BLaER1 treated with 17β-estradiol and CSF1 and Interleukin-3, amounts not matched to agents 10 nM and 100 nM (cell line): ENCODE measurements at regions not wholly inside any gene's neighbourhood (a gene's known extent, or its start where the extent isn't known, plus 50 kb on each side); places are given as distances from the start of the nearest gene placed in this dataset.

Source experiments
- H3K27ac ChIP-seq, 11 experiments: shearing (Covaris generic); formaldehyde crosslinking; 2 replicates each; pipeline ENCODE4 v1.8.1; 2022
- H3K27me3 ChIP-seq, 11 experiments: shearing (Covaris generic); formaldehyde crosslinking; 2 replicates each; pipeline ENCODE4 v1.8.1; 2022
- H3K36me3 ChIP-seq, 11 experiments: shearing (Covaris generic); formaldehyde crosslinking; 2 replicates each; pipeline ENCODE4 v1.8.1; 2022
- H3K4me1 ChIP-seq, 10 experiments: shearing (Covaris generic); formaldehyde crosslinking; 2 replicates each; pipeline ENCODE4 v1.8.1; 2022
- H3K4me2 ChIP-seq, 11 experiments: shearing (Covaris generic); formaldehyde crosslinking; 2 replicates each; pipeline ENCODE4 v1.8.1; 2022
- H3K4me3 ChIP-seq, 10 experiments: shearing (Covaris generic); formaldehyde crosslinking; 2 replicates each; pipeline ENCODE4 v1.8.1; 2022
- H3K9ac ChIP-seq, 11 experiments: shearing (Covaris generic); formaldehyde crosslinking; 2 replicates each; pipeline ENCODE4 v1.8.1; 2022
- H3K9me3 ChIP-seq, 11 experiments: shearing (Covaris generic); formaldehyde crosslinking; replicated peaks in 1 of 11; 2 replicates each; pipeline ENCODE4 v1.8.1; 2022
- H4K20me1 ChIP-seq, 11 experiments: shearing (Covaris generic); formaldehyde crosslinking; 2 replicates each; pipeline ENCODE4 v1.8.1; 2022
- Cebpa-rat ChIP-seq, 11 experiments: shearing (Covaris generic); IDR thresholded peaks; 2 replicates each; pipeline ENCODE4 v1.8.1; 2022

DNA sequence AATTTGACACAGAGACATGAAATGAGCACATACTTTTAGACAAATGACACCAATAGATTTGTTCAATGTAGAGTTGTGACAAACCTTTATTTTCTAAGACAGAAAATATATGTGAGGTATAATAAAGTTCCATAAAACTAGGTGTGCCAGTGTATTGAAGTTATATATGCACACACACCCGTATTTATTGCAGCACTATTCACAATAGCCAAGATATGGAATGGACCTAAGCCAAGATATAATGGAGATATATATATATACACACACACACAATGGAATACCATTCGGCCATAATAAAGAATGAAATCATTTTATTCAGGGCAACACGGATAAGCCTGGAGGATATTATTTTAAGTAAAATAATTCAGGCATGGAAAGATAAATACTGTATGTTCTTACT is 1013.5 kb downstream of the KCNT2 start:
- Histone ChIP-seq H3K4me2 (no peak overlapping the region), H3K27ac (no peak overlapping the region), H4K20me1 (no peaks in the 10 kb centered on the region), H3K36me3 (no peaks in the 10 kb centered on the region), H3K4me1 (no peaks in the 10 kb centered on the region), H3K4me3 (no peak overlapping the region), H3K27me3 (no peaks in the 10 kb centered on the region), H3K9me3 (no peaks in the 10 kb centered on the region), H3K9ac (no peak overlapping the region)
- TF ChIP-seq Cebpa-rat (IDR thresholded peaks at IDR 0.05) = no peak

DNA sequence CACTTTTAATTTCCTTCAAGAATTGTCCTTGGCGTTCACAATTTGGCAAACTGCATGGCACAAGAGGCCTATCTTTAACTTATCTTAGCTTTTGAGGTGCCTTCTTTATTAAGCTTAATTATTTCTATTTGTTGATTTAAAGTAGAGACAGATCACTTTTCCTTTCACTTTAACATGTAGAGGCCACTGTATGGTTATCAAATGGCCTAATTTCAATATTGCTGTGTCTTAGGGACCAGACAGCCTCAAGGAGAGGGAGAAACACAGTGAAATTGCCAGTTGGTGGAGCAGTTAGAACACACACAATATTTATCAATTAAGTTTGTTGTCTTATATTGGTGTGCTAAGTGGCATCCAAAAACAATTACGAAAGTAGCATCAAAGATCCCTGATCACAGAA is 1013.9 kb downstream of the KCNT2 start:
- peak overlapping the region in 5 of 11 experiments; percentile 7 to 50 (median 14); a peak in 4 of 22 replicates for H3K4me2 ChIP-seq
- H3K36me3 ChIP-seq = no peaks in the 10 kb centered on the region
- H3K9ac ChIP-seq = no peak overlapping the region
- H4K20me1 ChIP-seq = no peaks in the 10 kb centered on the region
- no peaks in the 10 kb centered on the region for H3K27me3 ChIP-seq
- TF ChIP-seq Cebpa-rat (IDR thresholded peaks at IDR 0.05) = no peak
- no peaks in the 10 kb centered on the region for H3K9me3 ChIP-seq
- no peak overlapping the region for H3K4me3 ChIP-seq
- no peak overlapping the region for H3K27ac ChIP-seq
- no peaks in the 10 kb centered on the region for H3K4me1 ChIP-seq

DNA sequence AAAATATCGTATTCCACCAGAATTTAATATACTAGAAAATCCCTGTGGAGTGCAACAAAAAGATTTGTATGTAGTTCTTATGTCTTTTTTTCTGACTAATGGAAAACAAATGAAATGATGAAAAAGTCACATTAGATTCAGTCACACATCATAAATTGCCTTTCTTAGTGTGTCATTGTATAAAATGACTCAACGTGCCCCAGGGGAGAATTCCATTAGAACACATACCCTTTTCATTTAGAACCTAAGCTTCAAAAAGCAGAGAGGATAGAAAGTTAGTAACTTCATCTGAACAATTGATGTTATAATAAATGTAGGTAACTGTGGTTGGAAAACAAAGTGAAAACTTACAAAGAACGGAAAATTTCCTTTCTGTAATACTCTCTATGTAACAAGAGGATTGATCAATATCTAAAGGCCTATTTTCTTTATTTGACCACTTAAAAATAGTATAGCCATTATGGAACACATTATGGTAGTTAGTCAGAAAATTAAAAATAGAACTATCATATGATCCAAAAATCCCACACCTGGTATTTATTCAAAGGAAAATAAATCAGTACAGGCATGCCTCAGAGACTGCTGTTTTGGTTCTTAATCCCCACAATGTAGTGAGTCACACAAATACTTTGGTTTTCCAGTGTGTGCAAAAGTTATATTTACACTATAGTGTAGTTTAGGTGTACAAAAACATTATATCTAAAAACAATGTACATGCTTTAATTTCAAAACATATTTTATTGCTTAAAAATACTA is 1016.1 kb downstream of the KCNT2 start:
- Histone ChIP-seq H3K27ac (no peak overlapping the region), H3K4me2 (no peak overlapping the region), H3K36me3 (no peaks in the 10 kb centered on the region), H3K9ac (no peak overlapping the region), H3K4me3 (no peak overlapping the region), H3K9me3 (no peaks in the 10 kb centered on the region), H3K27me3 (no peaks in the 10 kb centered on the region), H4K20me1 (no peaks in the 10 kb centered on the region), H3K4me1 (no peaks in the 10 kb centered on the region)
- no peak for TF ChIP-seq Cebpa-rat (IDR thresholded peaks at IDR 0.05)

DNA sequence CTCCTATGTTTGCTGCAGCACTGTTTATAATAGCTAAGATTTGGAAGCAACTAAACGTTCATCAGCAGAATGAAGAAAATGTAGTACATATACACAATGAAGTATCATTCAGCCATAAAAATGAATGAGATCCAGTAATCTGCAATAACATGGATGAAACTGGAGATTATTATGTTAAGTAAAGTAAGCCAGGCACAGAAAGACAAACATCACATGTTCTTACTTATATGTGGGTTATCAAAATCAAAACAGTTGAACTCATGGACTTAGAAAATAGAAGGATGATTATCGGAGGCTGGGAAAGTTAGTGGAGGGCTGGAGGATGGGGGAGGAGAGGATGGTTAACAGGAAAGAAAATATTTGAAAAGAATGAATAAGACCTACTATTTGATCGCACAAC is 1017.6 kb downstream of the KCNT2 start:
- Histone ChIP-seq H3K9ac (no peak overlapping the region), H3K9me3 (no peaks in the 10 kb centered on the region), H3K27me3 (no peaks in the 10 kb centered on the region), H3K36me3 (no peaks in the 10 kb centered on the region), H3K4me2 (no peak overlapping the region), H4K20me1 (no peaks in the 10 kb centered on the region), H3K27ac (no peak overlapping the region), H3K4me1 (no peaks in the 10 kb centered on the region), H3K4me3 (no peak overlapping the region)
- no peak for TF ChIP-seq Cebpa-rat (IDR thresholded peaks at IDR 0.05)

DNA sequence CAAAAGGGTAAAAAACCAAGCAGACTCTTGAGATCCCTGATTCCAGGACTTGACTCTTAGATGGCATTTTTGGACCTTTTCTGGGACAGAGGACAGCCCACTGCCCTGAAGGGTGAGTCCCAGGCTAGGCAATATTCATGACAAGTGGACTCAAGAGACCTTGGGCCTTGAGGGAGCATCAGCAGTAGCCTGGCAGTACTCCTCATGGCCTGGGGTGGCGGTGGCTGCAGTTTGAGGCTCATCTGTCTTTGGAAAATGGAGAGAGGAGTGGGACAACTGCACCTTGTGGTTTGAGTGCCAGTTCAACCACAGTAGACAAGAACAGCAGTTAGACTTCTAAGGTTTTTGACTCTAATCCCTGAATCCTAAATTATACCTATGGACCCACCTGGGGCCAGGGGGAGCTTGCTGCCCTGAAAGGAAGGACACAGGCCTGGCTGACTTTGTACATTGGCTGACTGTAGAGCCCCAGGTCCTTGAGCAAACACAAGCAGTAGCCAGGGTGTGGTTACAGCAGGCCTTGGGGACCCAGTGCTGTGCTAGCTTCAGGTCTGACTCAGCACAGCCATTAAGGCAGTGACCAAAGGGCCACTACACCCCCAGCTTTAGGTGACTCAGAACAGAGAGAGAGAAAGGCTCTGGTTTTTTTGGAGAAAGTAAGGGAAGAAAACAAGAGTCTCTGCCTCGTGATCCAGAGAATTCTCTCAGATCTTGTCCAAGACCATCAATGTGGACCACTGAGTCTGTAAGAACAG is 1023.2 kb downstream of the KCNT2 start:
- Histone ChIP-seq H3K4me2 (no peak overlapping the region), H4K20me1 (no peaks in the 10 kb centered on the region), H3K27me3 (no peaks in the 10 kb centered on the region), H3K9me3 (no peaks in the 10 kb centered on the region), H3K27ac (no peak overlapping the region), H3K9ac (no peak overlapping the region), H3K4me3 (no peak overlapping the region), H3K4me1 (no peaks in the 10 kb centered on the region), H3K36me3 (no peaks in the 10 kb centered on the region)
- TF ChIP-seq Cebpa-rat (IDR thresholded peaks at IDR 0.05) = no peak

DNA sequence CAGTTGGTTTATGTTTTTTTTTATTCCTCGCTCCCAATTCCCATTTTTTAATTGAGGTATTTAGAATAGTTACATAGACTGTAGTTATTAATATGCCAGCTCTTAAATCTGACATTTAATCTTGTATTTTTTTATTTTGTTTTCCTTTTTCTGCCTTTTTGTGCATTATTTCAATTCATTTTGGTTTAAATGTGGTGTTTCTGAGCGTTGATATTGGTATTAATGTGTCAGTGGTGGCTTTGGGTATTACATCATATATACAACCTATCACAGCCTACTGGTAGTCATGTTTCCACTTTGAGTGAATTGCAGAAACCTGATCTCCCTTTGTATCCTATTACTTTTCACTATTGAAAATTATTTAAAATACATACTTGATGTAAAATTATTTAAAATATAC is 1027.3 kb downstream of the KCNT2 start:
- no peaks in the 10 kb centered on the region for H4K20me1 ChIP-seq
- no peaks in the 10 kb centered on the region for H3K36me3 ChIP-seq
- no peaks in the 10 kb centered on the region for H3K4me1 ChIP-seq
- H3K27me3 ChIP-seq = no peaks in the 10 kb centered on the region
- H3K4me3 ChIP-seq = no peak overlapping the region
- no peak overlapping the region for H3K4me2 ChIP-seq
- no peak overlapping the region for H3K27ac ChIP-seq
- no peak for TF ChIP-seq Cebpa-rat (IDR thresholded peaks at IDR 0.05)
- no peaks in the 10 kb centered on the region for H3K9me3 ChIP-seq
- no peak overlapping the region for H3K9ac ChIP-seq

DNA sequence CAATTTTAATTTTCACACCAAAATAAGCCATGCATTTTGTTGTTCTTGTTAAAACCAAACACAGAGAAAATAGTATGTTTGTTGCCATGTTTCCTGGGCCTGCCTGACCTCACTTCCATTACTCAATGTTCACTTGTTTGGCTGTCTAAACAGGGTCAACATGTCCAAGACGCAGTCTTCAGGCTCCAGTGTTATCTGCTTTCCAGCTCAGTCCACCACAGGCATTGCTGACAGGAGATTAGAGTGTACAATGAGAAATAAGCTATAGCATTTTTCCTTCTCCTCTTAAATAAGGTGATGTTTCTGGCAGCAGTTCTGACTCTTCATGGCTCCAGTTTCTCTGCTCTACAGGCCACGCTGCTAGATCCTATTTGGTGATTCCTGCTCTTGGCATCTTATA is 1030.5 kb downstream of the KCNT2 start:
- Histone ChIP-seq H3K9me3 (no peaks in the 10 kb centered on the region), H3K27ac (no peak overlapping the region), H3K4me3 (no peak overlapping the region), H3K4me2 (no peak overlapping the region), H4K20me1 (no peaks in the 10 kb centered on the region), H3K4me1 (no peaks in the 10 kb centered on the region), H3K36me3 (no peaks in the 10 kb centered on the region), H3K9ac (no peak overlapping the region), H3K27me3 (no peaks in the 10 kb centered on the region)
- no peak for TF ChIP-seq Cebpa-rat (IDR thresholded peaks at IDR 0.05)

DNA sequence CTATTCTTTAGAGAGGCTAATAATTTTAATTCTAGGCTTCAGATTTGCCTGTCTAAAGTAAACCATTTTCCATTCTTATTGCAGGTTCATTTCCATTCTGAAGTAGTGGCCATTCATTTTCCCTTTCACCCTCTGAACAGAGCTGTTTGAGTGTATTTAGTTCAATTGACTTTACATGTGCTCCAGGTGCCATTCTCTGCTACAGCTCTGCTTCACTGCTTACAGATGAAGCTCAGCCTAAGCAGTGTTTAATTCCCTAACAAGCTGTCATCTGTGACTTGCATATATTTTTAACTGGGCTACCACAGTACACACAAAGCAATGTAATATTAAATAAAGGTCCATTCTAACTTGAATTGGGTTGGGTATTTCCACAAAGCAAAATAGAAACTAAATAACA is 1031.6 kb downstream of the KCNT2 start:
- H3K9ac ChIP-seq = no peak overlapping the region
- H3K36me3 ChIP-seq = no peaks in the 10 kb centered on the region
- no peak overlapping the region for H3K4me3 ChIP-seq
- H3K27ac ChIP-seq = no peak overlapping the region
- no peaks in the 10 kb centered on the region for H3K4me1 ChIP-seq
- H3K4me2 ChIP-seq = no peak overlapping the region
- H3K9me3 ChIP-seq = no peaks in the 10 kb centered on the region
- no peaks in the 10 kb centered on the region for H3K27me3 ChIP-seq
- no peak for TF ChIP-seq Cebpa-rat (IDR thresholded peaks at IDR 0.05)
- H4K20me1 ChIP-seq = no peaks in the 10 kb centered on the region

DNA sequence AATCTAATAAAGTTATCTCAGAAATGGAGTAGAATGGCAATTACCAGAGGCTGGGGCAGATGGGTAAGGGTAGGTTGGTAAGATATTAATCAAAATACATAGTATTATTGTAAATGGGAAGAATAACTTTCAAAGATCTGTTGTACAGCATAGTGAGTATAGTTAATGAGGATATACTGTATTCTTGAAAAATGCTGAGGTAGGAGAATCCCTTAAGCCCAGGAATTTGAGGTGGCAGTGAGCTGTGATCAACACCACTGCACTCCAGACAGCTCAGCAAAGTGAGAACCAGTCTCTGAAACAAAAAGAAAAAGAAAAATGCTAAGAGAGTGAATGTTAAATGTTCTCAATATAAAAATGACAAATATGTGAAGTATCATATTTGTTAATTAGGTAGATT is 1033.7 kb downstream of the KCNT2 start:
- H3K4me1 ChIP-seq = no peaks in the 10 kb centered on the region
- no peak overlapping the region for H3K4me3 ChIP-seq
- H3K9ac ChIP-seq = no peak overlapping the region
- no peak for TF ChIP-seq Cebpa-rat (IDR thresholded peaks at IDR 0.05)
- H3K4me2 ChIP-seq = no peak overlapping the region
- no peak overlapping the region for H3K27ac ChIP-seq
- H3K36me3 ChIP-seq = no peaks in the 10 kb centered on the region
- no peaks in the 10 kb centered on the region for H4K20me1 ChIP-seq
- H3K27me3 ChIP-seq = no peaks in the 10 kb centered on the region
- H3K9me3 ChIP-seq = no peaks in the 10 kb centered on the region

DNA sequence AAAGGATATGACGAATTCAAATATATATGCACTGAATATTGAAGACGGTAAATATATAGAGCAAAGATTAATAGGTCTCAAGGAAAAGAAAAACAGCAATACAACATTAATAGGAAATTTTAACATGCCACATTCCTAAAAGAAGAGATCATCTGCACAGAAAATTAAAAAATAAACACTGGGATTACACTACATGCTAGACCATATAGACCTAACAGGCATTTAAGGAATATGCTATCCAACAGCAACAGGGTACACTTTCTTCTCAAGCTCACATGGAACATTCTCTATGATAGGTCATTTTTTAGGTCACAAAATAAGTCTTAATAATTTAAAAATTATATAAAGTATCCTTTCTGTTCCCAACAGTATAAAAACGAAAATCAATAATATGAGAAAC is 1038.3 kb downstream of the KCNT2 start:
- Histone ChIP-seq H3K9ac (no peak overlapping the region), H4K20me1 (no peaks in the 10 kb centered on the region), H3K36me3 (no peaks in the 10 kb centered on the region), H3K4me2 (no peak overlapping the region), H3K27me3 (no peaks in the 10 kb centered on the region), H3K4me3 (no peak overlapping the region), H3K27ac (no peak overlapping the region), H3K4me1 (no peaks in the 10 kb centered on the region), H3K9me3 (no peaks in the 10 kb centered on the region)
- no peak for TF ChIP-seq Cebpa-rat (IDR thresholded peaks at IDR 0.05)
